DMS53 treated with DMSO at 0.1 percent for 48 hours (cell line): ENCODE measurements at regions not wholly inside any gene's neighbourhood (a gene's known extent, or its start where the extent isn't known, plus 50 kb on each side); places are given as distances from the start of the nearest gene placed in this dataset.

ENCODE experiments used
- DNase-seq: peaks from one replicate; lab custom pipeline; 2025; ENCODE audit not compliant: unreplicated experiment; lab: John Stamatoyannopoulos, UW

DNA sequence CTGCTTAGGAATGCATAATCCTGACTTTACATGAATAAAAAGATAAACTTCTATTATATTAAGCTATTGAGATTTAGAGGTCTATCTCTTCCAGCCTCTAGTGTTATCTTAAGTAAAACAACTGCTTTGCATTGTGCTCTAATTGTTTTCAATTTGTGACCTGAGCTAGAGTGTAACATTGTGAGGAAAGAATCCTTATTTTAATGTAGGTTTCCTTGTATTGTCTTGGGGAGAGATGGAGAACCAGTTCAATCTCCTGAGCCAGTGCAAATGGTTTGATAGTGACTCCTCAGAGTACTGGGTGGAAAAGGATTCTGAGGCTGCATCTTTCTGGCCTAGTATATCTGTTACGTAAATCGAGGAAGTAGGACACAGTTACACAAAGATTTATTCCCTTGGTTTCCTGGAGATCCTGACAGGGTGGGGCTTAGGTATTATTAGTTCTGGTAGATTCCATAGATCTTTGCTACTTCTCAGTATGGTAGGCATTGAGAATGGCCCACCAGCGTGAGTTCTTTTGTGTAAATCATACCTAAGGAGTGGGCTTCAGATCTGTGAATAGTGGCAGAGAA lies 683.5 kb upstream of the CCDC179 start:
- no peak for DNase-seq

DNA sequence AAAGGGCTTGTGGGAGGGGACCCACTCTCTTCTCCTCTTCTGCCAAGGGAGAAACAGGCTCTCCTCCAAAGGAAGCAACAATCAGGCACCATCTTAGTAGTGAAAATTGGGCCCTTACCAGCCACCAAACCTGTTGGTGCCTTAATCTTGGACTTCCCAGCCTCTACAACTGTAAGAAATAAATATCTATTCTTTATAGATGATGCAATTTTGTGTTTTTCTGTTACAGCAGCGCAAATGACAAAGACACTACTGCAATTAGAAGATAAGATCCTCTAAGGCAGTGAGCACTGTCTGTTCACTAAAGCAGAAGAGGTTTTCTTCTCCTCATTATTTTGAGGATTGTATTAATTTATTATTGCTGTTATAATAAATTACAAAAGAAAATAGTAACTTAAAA lies 691.4 kb upstream of the CCDC179 start:
- DNase-seq, result no peak

DNA sequence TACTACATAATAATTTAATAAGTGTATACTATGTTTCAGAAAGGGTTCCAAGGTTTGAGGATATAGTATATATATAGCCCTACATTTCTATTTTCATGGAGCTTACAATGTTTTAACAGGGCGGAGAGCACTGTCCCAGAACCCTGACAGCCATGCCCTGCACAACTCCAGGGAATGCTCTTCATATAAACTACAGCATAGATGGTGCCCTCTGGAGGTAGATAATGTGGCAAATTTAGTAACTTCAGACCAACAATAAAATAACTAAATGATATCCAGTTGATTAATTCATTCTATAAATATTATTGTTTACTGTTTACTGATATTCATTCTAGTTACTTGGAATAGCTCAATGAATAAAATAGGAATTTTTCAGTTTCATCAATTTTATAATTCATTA lies 693.7 kb upstream of the CCDC179 start:
- DNase-seq, result peak; percentile 2

DNA sequence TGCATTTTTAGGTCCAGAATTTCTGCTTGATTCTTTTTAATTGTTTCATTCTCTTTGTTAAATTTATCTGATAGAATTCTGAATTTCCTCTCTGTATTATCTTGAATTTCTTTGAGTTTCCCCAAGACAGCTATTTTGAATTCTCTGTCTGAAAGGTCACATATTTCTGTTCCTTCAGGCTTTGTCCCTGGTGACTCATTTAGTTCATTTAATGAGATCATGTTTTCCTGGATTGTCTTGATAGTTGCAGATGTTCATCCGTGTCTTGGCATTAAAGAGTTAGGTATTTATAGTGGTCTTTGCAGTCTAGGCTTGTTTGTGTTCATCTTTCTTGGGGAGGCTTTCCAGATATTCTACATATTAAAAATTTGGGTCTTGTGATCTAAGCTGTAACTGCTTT lies 694.8 kb upstream of the CCDC179 start:
- no peak for DNase-seq

DNA sequence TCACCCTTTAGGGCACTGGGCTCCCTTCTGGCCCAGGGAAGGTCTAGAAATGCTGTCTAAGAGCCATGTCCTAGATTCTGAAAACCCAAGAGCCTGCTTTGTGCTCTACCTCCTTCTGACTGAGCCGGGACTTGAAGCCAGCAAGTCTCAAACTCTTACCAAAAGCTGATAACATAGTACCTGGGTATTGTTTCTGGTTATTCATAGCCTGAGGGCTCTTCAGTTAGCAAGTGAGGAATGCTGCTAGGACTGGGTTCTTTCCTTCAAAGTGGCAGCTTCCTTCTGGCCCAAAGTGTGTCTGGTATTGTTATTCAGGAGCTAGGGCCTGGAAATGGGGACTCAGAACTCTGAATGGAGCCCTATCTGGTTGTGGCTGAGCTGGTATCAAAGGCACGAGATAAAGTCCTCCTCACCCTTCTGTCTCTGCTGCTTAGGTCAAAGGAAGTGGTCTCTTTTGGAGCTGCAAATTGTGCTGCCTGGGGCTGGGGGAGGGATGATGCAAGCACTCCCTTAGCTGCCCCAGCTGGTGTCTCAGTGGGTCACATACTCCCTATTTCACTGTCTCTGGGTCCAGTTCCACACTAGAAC lies 696.0 kb upstream of the CCDC179 start:
- DNase-seq, result no peak

DNA sequence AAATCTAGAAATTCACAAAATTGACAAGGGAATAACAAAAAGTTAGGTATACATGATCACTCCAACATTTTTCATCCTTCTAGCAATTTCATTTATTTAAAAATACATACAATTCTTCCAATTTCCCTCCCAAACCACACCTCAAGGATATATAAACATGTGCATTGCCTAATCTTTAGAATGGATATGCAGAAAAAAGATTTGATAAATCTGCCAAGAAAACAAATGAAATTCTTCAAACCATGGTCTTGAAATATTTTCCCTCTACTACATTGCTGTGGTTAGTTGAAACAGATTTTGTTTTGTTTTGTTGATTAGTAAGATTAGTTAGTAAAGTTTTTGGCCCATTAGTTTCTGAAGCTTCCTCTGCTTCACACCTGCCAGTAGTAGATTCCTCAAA lies 703.3 kb upstream of the CCDC179 start:
- DNase-seq, result no peak

DNA sequence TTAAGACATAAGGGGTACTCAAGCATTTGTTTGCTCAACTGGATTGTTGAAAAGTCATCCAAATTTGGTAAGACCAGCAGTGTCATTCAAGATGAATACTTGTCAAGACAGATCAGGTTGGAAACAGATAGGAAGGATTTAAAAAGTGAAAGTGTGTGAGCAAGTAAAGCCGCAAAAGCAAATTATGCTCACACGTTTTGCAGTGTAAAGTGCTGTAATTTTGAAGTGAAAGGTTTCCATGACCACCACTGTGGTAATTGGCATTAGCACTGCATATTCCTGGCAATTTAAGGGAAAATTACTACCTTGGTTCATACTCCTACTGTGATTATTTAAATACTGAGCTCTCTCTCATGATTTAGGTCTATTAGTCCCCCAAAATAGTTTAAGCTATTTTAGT lies 704.1 kb upstream of the CCDC179 start:
- DNase-seq, result no peak

DNA sequence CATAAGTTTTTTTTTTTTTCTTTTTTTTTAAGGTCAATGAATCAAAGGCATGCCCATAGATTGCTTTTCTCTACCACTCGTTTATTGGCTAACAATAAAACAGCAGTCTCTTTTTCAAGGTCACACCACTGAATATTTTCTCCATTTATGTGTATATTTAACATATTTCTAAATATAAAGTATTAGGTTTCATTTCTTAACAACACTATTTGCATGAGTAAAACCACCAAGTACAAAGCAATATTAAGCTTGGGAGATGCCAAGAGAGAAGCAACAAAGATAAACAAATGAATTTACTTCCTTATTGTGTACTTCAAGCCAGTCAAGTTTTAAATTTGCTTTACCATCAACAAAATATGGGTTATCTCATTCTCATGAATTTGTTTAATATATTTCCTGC lies 708.9 kb upstream of the CCDC179 start:
- no peak for DNase-seq

DNA sequence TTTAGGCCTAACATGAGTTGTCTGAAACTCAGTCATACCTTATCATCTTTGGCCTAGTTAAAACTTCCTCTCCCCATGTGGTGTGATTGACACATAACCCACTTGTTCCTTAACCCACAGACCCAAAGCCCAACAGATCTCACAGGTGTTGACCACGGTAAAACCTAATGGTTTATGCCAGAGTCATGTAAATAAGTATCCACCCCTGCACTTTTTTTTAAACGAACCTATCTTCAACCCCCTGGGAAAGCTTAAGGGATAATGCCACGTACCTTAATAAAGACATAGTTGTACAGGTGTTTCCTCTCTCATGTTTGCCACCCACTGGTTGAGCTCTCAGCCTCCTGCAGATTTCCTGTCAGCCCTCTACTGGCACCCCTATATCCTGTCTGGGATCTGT lies 709.3 kb upstream of the CCDC179 start:
- DNase-seq, result no peak

DNA sequence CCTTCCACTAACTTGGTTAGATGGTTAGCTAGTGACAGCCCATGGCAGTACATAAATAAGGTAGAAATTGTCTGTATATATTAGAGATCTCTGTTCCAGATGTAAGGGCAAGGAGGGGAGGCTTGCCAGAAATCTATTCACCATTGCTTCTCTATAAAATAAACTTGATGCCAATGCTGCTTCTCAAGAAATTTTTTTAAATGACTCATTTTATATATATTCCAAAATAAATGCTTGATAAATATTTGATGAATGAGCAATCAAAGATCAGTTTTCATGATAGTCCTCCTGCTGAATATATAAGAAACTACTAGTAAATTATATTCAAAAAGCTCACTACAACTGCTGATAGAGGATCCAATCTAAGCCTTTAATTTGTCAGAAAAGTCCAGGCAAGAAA lies 710.6 kb upstream of the CCDC179 start:
- DNase-seq, result no peak

DNA sequence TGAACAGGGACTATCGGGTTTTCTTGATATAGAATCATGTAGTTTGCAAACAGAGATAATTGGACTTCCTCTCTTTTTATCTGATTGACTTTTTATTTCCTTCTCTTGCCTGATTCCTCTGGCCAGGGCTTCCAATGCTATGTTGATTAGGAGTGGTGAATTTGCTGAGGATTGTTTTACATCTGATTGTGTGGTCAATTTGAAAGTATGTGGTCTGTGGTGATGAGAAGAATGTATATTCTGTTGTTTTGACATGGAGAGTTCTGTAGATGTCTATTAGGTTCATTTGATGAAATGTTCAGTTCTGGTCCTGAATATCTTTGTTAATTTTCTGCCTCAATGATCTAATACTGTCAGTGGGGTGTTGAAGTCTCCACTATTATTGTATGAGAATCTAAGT lies 713.2 kb upstream of the CCDC179 start:
- no peak for DNase-seq

DNA sequence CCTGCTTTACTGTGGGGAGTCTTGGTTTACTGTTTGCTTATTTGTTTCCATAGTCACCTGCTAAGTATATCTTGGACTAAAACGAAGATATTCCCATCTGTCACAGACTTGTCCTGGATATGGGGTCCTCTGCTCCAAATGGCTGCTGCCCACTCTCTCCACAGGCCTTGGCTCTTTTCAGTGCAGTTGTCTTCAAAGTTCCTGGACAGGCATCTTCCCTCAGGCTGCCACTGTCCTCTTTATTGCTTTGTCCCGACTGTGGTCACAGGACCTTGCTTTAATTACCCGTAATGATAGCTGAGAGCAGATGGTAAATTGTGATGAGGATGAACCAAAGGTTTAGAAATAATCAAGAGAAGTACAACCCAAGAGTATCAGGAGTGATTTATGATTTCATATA lies 713.9 kb upstream of the CCDC179 start:
- DNase-seq, result no peak

DNA sequence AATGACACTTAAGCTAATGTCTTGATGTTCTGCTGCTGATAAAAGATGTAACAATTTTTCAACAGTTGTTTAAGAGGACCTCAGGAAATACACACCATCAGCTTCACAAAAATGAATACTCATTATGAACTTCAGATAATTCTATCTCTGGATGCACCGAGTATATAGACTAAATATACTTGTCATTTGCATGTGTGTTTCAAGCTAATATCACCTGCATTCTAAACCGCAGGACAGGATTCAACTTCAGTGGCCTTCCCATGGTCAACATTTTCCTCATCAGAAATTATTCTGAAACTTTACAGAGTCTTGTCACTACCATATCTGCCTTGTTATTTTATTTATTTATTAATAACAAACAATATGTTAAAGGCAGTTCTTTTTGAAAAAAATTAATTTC lies 717.0 kb upstream of the CCDC179 start:
- DNase-seq, result no peak

DNA sequence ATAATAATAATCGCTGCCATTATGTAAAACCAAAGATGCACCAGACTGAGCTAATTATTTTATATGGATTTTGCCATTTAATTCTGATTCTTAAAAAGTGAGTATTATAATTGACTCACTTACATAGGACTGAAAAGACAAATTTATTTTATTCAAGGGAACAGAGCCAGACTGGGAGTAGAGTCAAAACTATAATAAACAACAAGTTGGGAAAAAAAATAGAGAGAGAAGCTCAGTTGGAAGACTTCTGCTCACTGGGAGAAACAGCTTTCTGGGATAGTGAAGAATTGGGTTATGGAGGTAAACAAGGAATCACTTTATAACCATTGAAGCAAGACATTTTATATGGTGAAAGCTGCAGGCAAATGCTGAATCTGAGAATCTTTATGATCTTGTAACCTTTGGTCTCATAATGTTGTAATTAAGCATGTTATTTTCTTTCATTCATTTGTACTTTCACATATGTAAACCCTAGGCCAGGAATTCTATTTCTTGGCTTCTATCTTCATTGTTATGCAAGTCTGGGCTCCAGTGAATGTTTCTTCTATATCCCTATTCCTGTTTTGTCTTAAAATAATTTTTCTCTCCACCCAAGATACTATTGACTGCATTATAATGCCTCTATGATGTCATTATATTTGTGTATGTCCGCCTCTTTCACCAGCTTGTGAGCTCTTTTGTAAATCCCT lies 725.3 kb upstream of the CCDC179 start:
- DNase-seq, result no peak

DNA sequence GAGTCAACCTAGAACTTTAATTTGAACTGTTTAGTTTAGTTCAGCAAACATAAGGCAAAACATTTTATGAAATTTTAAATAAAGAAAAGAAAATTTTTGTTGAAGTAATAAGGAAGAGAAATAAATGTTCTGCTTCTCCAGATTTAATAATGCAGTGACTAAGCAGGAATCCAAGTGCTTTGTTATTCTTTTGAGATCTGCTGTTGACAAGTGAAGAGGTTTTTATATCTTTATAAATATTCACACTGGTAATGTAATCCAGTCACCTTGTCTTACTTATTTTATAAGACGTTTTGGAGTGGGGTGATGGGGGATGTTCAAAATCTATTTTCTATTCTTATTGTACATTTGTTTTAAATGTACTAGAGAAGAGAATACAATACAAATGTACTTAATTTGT lies 725.9 kb upstream of the CCDC179 start:
- DNase-seq, result no peak

DNA sequence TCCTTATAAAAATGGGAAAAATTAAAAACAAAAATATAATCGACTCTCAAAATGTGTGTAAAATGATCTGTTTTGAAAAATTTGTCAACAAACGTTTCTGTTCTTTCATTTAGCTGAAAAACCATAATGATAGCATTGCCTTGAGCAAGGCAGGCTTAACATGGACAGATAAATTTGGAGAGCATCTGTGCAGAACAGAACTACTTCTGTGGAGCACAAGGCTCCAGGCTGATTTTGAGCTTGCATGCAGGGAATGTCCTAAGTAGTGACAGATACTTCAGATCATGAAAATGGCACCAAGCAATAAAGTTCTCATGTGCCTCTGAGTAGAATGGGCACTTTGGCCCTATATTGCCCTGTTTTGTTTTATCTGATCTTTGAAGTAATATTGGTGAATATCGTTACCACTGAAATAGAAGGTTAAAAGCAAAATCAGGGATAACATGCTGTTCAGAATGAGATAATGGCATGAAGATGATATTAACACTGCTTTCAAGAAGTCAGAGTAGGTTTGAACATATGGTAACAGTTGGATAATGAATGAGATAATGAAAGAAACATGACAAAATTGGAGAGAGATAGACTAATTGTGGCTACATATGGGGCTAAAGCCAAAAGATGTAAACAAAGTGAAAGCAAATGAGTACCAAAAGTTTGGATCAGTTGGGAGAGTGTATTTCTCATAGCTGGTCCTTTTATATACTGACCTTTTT lies 730.5 kb upstream of the CCDC179 start:
- DNase-seq, result no peak

DNA sequence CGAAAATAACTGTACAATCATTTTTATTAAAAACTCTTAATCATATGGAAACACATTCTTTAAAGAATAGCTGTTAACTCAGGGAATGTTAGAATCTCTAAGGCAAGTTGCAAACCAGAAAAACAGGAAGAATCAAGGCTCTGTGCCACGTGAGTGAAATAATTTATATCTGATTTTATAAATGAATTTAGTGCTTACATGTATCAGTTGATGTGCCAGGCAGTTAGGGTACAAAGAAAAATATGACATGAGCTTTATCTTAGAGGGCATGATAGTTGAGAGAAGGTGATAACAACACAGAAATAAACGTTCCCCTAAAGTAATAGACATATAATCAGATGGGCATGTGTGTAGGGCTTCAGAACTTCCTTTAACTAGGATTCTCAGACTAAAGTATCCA lies 734.5 kb upstream of the CCDC179 start:
- DNase-seq, result no peak

DNA sequence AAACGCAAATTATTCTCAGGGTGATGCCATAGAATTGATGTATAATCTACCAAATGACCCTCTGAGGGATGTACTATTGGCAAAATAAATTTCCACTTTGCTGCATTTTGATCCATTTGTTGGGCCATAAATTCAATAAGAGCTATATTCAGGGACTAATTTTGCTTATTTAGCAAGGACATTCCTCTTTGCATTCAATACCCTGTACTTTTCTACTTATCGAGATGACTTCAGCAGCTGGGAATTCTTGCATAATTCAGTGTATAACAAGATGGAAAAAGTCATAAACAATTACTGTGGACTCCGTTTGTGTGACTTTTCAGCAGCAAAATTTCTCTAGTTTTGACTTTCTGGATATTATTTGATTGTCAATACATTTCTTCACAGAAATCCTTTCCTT lies 744.7 kb upstream of the CCDC179 start:
- no peak for DNase-seq

DNA sequence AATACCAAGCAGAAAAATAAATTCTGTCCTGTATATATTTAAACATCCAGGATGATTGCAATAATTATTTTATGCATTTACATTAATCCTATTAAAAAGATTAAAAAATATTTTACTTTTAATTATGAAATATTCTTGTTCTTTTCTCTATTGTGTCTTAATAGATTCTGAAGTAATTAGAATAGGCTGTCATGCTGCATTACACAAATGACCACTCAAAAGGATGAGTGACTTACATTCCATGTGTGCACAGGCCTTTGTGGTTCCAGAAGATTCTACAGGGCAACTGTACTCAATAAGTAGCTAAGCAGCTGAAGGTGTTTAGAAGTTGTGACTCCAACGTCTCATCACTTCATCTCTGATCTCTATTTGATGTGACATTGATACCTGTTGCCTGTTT lies 745.9 kb upstream of the CCDC179 start:
- no peak for DNase-seq

DNA sequence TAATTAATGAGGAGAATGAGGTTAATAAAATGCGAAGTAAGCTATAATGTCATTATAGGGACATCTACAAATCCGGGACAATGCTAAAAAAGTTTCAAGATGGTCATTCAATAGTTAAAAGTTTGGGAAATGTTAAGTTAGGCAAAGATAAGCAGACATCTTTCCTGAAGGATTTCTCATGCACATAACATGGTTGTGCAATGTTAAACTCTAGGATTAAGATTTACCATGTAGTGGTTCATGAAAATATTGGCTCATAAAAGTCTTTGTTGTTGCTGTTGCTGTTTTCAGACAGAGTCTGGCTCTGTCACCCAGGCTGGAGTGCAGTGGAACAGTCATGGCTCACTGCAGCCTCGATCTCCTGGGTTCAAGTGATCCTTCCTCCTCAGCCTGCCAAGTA lies 751.5 kb upstream of the CCDC179 start:
- no peak for DNase-seq

DNA sequence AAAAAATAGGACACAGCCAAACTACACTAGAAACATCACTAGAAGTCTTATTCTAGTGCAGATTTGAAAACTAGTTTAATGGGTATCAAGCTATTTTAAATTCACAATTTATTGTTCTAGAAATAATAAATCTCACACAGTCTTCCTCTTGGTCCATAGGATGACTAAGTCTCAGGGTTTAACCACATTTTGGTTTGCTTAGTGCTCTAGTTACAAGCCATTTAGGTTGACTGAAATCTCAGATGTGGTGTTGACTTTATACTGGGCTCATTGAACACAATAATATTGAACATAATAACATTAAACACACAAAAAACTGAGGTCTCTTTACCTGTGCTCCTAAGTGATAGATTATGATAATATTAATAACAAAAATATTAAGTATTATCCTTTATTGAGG lies 760.3 kb upstream of the CCDC179 start:
- no peak for DNase-seq

DNA sequence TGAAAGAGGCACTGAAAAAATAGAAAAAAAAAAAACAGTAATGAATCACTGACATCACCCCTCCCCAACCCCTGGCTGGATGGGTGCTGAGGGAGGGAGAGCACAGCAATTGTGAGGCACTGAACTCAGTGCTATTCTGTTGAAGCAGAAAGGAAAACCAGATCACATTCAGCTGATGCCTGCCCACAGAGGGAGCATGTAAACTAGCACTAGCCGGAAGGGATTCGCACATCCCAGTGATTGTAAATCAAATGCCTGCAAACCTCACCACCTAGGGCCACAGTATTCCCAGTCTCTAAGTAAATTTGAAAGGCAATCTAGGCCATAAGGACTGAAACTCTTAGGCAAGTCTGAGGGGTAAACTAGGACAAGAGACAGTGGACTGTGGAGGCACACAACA lies 772.0 kb upstream of the CCDC179 start:
- DNase-seq, result no peak
